ENCODE measurements at regions not wholly inside any gene's neighbourhood (a gene's known extent, or its start where the extent isn't known, plus 50 kb on each side); places are given as distances from the start of the nearest gene placed in this dataset.

DNA sequence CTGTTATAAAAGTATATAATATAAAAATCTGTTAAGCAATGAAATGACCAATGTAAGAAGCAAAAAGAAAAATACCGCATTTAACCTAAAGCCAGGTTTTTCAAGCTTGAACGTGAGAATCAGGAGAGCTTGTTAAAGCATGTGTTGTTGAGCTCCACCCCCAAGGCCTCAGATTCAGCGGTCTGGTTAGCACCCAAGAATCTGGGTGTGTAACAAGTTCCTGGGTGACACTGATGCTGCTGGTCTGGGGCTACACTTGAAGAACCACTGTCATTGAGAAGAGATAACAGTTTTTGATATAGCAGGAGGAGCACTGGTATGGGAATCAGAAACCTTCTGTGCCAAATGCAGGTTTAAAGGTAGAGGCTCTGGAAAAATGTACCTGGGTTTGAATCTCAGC, 154.0 kb downstream of the ID4 start:
- TF ChIP-seq, protein P1, sequence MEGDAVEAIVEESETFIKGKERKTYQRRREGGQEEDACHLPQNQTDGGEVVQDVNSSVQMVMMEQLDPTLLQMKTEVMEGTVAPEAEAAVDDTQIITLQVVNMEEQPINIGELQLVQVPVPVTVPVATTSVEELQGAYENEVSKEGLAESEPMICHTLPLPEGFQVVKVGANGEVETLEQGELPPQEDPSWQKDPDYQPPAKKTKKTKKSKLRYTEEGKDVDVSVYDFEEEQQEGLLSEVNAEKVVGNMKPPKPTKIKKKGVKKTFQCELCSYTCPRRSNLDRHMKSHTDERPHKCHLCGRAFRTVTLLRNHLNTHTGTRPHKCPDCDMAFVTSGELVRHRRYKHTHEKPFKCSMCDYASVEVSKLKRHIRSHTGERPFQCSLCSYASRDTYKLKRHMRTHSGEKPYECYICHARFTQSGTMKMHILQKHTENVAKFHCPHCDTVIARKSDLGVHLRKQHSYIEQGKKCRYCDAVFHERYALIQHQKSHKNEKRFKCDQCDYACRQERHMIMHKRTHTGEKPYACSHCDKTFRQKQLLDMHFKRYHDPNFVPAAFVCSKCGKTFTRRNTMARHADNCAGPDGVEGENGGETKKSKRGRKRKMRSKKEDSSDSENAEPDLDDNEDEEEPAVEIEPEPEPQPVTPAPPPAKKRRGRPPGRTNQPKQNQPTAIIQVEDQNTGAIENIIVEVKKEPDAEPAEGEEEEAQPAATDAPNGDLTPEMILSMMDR (conservative IDR thresholded peaks at IDR 0.05; ENCODE audit: low read depth, low read length) = no peak
- no peak for TF ChIP-seq RAD21 (IDR thresholded peaks at IDR 0.05; ENCODE audit: low read length)
- TF ChIP-seq MAFK (IDR thresholded peaks at IDR 0.05; ENCODE audit: low read depth, low read length) = no peak
- no peak for TF ChIP-seq POLR2A (IDR thresholded peaks at IDR 0.05; ENCODE audit: low read depth, low read length)
- no peak for TF ChIP-seq RFX5 (IDR thresholded peaks at IDR 0.05; ENCODE audit: low read depth, low read length)
- no peak for TF ChIP-seq CHD1 (IDR thresholded peaks at IDR 0.05; ENCODE audit: low read depth, low read length)
- TF ChIP-seq MXI1 (IDR thresholded peaks at IDR 0.05; ENCODE audit: borderline replicate concordance, low read depth, low read length) = no peak
- no peak for TF ChIP-seq USF2 (IDR thresholded peaks at IDR 0.05; ENCODE audit: low read depth, low read length)
- TF ChIP-seq, protein P2, sequence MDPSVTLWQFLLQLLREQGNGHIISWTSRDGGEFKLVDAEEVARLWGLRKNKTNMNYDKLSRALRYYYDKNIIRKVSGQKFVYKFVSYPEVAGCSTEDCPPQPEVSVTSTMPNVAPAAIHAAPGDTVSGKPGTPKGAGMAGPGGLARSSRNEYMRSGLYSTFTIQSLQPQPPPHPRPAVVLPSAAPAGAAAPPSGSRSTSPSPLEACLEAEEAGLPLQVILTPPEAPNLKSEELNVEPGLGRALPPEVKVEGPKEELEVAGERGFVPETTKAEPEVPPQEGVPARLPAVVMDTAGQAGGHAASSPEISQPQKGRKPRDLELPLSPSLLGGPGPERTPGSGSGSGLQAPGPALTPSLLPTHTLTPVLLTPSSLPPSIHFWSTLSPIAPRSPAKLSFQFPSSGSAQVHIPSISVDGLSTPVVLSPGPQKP (IDR thresholded peaks at IDR 0.05; ENCODE audit: borderline replicate concordance, low read depth, low read length) = no peak
- TF ChIP-seq NFE2L2 (IDR thresholded peaks at IDR 0.05; ENCODE audit: low read depth, low read length) = no peak
- no peak for TF ChIP-seq SMC3 (IDR thresholded peaks at IDR 0.05; ENCODE audit: low read depth, low read length)
- TF ChIP-seq CEBPB (IDR thresholded peaks at IDR 0.05; ENCODE audit: low read depth, low read length) = no peak
- no peak for TF ChIP-seq BHLHE40 (IDR thresholded peaks at IDR 0.05; ENCODE audit: low read depth, low read length)
